HG03103 (cell line): ENCODE measurements at regions not wholly inside any gene's neighbourhood (a gene's known extent, or its start where the extent isn't known, plus 50 kb on each side); places are given as distances from the start of the nearest gene placed in this dataset.
"Not testable (repeated sequence)": the region's sequence is repeated elsewhere in the genome, so short reads cannot be mapped to it uniquely, and the experiment has no call there.

Experiments
- ATAC-seq: cut with Tn5 transposase; IDR thresholded peaks from one replicate; pipeline ENCODE4 v1.9.1; 2021; ENCODE audit warnings: low read depth; ENCODE audit not compliant: unreplicated experiment

DNA sequence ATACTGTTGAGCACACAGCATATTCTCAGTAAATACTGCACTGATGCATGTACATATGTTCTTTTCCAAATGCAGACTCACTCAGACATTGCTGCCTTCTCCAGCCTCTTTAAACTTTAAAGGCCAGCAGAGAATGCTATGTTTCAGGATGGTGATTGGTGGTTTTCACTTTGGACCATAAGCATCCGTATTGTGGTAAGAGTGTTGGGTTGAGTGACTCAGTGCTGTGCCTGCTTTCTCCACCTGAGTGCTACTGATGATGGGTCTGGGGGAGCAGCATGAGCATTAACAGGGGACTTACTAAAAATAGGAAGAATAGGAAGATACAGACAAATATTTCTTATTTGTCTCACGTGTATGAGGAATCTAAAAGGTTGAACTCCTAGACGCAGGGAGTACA is 56.3 kb upstream of the ZNF92 start:
- no peak for ATAC-seq

DNA sequence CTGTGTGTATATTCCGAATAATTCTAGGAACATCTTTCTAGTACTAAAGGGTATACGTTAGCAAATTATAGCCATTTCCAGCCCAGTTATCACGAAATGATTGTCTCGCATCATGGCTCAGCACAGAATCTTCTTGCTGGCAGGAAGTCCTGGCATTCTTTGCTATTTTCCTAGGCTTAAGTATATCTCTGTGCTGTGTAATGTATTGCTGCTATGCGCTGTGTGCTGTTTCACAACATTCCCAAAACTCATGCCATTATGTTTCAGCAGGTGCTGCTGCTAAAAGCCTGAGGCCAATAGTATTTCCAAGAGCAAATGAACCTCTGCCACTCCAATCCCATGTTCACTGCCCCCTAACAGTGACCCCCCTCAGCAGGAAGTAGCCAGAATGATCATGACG is 62.9 kb upstream of the ZNF92 start:
- ATAC-seq: no peak

DNA sequence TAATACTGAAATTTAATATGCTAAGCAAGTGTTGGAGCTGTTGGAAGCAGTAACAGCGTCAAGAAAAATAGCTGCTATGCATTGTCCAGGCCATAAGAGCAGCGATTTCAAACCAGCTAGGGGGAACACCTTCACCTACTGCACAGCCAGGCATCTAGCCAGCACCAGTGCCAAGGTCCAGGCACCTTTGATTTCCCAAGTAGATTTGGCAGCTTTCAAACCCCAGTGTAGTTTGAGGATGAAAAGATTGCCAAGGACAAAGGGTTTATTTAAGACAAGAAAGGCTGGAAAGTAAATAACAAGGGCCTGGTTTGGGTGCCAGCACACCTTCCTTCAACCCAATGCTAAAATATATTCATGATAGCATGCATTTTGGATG is 65.4 kb upstream of the ZNF92 start:
- no peak for ATAC-seq

DNA sequence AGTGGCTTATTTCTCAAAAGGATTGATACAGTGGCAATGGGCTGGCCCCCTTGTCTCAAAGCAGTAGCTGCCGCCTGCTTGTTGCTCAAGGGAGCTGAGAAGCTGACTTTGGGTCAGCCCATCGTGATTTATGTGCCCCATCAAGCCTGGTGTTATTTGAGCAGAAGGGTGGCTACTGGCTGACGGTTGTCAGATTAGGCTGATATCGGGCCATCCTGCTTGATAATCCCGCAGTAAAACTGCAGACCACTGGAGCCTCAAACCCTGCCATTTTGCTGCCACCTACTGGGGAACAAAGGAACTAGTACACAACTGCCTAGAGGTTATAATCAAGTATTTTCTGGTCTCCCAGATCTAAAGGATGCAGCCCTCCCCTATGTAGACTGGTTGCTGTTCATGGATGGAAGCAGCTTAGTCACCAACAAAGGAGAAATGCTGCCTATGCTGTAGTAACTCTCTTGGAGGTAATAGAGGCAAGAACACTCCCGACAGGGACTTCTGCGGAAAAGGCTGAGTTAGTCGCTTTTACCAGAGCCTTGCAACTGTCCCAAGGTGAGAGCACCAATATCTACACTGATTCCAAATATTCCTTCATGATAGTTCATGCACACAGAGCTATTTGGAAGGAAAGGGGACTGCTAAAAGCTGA is 65.9 kb upstream of the ZNF92 start:
- peak; percentile 70 for ATAC-seq

DNA sequence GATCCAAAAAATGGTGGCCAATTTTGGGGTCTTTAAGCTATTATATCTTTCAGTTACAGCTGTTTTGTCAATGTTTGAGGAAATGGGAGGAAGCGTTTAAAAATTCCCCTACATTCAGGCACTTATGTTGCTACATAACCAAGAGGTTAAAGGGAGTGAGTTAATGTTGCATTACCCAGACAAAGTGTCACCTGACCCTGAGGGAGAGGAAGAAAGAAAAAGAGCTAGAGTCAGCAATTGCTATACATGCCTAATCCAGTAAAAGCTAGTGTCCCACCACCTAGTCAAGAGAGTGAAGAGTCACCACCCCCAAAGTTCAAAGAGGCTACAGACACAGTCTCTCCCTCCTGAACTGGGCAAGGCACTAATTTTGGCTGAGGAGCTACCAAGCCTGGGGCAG is 69.5 kb upstream of the ZNF92 start:
- no peak for ATAC-seq

DNA sequence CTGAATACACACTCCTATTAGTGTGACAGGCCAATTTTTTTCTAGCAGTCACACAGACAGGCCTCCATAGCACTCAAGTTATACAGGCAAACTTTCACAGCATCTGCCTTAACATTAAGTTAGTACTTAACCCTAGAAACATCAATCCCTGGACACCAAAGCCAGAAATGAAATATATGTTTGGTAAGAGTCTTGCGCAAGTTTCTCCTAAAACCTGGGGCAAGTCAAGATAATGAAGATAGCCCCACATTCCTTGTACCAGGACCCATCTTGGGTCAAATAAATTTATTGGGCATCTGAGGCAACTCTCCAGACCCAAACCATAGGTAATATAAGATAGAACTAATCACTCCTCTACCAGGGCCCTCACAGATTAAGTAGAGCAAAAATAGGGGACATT is 70.8 kb upstream of the ZNF92 start:
- ATAC-seq: no peak

DNA sequence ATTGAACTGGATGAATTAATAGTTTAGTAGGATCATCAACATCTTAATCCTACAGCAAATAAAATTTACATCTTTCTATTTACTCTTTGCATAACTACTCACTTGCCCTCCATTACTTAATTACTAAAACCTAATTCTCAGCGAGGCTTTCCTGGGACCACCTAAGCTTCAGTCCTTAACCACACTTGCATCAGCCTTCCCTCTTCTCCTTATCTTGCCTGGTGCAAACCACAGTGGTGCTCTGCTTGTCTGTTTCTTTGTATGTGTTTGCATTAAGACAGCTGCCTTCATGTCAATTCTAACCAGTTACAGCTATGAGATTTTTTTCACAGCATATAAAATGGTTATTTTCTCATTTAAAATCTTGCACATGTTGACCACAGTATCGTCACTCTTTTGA is 72.6 kb upstream of the ZNF92 start:
- ATAC-seq: no peak

DNA sequence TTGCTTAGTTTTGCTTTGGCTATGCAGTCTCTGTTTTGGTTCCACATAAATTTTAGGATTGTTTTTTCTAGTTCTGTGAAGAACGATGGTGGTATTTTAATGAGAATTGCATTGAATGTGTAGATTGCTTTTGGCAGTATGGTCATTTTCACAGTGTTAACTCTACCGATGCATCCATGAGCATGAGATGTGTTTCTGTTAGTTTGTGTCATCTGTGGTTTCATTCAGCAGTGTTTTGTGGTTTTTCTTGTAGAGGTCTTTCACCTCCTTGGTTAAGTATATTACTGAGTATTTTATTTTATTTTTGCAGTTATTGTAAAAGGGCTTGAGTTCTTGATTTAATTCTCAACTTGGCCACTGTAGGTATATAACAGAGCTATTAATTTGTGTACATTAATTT is 78.2 kb upstream of the ZNF92 start:
- ATAC-seq: no peak

DNA sequence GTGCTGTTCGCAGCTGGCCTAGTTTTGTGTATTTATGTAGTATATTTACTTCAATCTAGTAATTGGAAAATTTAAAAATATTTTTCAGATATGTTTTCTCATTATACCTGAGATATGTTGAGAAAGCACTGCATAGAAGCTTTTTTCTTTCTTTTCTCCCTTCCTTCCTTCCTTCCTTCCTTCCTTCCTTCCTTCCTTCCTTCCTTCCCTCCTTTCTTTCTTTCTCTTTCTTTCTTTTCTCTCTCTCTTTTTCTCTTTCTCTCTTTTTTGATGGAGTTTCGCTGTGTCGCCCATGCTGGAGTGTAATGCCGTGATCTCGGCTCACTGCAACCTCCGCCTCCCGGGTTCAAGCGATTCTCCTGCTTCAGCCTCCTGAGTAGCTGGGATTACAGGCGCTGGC is 83.3 kb upstream of the ZNF92 start:
- ATAC-seq: not testable (repeated sequence)

DNA sequence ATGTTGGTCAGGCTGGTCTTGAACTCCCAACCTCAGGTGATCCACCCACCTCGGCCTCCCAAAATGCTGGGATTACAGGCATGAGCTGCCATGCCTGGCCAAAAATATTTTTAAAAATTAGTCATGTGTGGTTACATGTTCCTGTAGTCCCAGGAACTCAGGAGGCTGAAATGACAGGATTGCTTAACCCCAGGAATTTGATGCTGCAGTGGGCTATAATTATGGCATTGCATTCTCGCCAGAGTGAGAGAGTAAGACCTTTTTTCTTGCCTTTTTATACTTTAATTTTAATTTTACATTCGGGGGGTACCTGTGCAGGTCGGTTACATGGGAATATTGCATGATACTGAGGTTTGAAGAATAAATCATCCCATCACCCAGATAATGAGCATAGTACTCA is 86.6 kb upstream of the ZNF92 start:
- ATAC-seq: no peak

DNA sequence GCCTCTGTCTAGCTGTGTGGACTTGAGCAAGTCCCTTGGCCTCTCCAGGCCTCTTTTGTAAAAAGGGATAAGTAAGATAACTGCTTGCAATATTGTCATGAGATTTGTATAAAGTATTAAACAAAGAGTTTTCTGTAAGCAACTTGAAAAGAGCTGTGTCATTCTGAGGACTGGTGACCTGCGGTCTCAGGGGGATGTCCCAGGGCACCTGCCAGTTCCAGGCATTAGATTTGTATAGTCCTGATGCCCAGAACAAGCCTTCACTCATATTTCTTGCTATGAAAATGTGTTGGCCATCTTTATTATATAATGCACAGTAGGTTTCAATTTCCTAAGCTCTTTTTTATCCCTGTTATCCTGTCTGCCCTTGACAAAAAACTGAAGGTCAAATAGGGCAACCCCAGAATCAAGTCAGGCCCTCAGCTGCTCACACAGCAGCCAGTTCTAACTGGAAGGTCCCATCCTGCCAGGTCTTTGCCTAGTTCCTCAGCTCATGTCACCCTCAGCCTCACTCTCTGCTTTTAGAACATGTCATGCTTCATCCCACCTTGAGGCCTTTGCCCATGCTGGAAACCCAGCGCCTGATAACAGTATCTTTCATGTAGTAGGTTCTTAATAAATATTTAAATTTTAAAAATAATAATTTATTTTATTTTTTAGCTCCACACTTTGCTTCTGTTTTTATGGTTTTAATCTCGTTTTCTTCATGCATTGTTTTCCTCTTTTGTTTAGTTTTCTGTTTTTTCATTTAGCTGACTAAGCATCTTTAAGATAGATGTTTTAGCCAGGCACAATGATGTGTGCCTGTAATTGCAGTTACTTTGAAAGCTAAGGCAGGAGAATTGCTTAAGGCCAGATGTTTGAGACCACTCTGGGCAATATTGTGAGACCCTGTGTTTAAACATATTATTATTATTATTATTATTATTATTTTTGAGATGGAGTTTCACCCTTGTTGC is 87.5 kb upstream of the ZNF92 start:
- ATAC-seq: no peak

DNA sequence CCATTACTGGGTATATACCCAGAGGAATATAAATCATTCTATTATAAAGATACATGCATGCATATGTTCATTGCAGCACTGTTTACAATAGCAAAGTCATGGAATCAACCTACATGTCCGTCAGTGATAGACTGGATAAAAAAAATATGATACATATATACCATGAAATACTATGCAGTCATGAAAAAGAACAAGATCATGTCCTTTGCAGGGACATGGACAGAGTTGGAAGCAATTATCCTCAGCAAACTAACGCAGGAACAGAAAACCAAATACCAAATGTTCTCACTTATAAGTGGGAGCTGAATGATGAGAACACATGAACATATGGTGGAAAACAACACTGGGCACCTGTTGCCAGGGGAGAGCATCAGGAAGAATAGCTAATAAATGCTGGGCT is 88.4 kb upstream of the ZNF92 start:
- not testable (repeated sequence) for ATAC-seq

DNA sequence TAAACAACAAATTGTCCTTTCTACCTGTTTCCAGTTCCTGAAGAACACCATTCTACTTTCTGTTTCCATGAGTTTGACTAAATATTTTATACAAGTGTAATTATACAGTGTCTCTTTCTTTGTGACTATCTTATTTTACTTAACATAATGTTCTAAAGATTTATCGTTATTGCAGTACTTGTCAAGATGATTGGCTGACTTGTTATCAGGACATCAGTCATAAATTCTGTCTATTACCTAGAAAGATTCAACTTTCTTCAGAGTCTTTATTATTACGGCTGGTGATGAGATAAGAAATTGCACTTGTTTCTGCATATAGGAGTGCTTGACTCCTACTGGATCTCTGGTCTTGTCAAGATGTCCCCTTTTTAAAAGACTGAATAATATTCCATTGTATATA is 93.9 kb upstream of the ZNF92 start:
- no peak for ATAC-seq

DNA sequence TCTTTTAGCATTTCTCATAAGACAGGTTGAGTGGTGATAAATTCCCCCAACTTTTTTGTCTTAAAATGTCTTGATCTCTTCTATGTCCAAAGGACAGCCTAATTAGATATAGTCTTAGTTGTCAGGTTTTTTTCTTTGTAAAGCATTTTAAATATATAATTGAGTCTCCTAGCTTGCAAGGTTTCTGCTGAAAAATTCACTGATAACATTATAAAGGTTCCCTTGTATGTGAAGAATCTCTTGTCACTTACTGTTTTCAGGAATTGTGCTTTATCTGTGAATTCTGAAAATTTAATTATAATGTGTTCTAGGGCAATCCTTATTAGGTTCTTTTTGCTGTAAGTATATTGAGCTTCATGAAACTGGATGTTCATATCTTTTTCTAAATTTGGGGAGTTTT is 96.8 kb upstream of the ZNF92 start:
- ATAC-seq: no peak

DNA sequence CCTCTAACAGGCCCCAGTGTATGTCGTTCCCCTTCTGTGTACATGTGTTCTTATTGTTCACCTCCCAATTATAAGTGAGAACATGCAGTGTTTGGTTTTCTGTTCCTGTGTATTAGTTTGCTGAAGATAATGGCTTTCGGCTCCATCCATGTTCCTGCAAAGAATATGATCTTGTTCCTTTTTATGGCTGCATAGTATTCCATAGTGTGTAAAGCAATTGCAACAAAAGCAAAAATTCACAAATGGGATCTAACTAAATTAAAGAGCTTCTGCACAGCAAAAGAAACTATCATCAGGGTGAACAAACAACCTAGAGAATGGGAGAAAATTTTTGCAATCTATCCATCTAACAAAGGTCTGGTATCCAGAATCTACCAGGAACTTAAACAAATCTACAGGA is 102.2 kb upstream of the ZNF92 start:
- not testable (repeated sequence) for ATAC-seq

DNA sequence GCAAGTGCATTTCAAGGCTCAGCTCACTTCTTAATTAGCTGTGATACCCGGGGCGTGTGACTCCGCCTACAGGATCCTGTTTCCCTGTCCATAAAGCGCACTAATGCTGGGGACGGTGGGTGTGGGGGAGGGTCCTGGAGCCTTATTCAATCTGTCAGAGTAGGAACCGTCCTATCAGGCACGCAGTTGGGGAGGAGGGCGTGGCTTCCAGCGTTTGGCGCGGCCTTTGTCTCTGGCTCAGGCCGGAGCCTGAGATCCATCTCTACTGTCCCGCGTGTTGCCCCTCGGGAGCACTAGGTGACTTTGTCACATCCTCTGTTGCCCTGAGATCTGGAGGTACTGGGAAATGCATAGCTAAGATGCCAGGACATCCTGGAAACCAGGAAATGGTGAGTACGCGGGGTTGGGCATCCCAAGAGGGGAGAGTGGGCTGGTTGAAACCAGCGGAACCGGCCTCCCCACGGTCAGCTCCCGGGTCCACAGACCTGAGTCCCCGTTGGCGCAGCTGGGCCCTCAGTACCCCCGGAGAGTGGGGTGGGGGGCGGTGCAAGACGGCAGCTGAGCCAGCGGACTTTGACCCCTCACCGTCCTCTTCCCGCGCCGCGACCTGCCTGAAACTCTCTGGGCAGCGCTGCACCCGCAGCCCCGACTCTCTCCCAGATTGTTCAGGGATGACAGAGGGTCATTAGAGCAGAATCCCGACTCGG is 104.4 kb upstream of the ZNF92 start:
- peak; percentile 94 for ATAC-seq

DNA sequence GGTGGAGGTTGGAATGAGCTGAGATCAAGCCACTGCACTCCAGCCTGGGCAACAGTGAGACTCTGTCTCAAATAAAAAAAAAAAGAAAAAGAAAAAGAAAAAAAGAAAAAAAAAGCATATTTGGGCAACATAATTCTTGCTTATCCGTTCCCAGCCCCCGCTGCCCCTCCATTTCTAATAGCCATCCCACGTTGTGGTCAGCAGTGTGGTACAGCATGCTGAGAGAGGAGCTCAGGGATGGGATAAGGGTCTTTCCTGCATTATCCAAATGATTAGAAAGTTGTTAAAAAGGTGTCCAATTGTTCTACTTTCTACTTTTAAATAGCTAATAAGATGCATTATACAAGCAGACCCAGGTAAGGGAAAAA is 104.9 kb upstream of the ZNF92 start:
- no peak for ATAC-seq

DNA sequence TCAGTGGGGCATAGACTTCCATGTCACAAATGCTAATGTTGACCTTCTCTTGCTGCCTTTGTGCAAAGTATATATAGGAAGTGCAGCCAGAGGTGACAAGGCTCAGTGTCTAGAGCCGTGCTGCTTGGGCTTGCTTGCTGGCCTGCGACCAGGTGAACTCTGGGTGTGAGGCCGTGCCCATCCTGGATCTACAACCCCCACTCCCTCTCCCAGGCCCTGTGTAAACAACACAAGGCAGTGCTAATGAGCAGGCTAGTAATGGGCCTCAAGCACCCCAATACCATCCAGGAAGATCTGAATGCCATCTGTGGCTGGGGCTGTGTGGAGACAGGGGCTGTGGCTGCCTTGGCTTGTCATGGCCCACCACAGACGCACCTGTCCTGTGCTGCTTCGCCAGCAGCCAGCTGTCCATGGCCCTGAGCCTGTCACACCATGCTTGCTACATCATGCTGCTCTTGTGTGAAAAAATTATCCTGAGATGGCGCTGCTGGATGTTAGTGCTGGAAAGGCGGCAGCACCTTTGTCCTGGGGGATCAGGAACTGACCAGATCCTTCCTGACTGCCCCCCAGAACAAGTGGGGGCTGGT is 107.6 kb upstream of the ZNF92 start:
- ATAC-seq: no peak

DNA sequence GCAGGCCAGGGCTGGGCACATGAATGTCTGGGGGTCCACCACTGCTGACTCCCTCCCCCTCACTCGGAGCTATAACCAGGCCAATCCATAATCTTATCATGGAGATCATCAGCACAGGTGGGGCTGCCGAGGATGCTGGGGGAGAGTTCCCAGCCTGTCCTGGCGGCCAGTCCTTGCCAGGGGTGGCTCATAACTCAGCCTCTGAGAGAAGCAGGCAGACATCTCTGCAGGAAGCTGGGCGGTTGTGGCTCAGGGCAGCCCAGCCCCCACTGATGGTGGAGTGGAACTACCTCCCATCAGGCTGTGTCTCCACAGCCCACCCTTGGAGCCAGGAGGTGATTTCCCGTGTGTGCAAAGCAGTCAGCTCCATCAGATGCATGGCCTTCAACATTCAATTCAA is 109.4 kb upstream of the ZNF92 start:
- no peak for ATAC-seq

DNA sequence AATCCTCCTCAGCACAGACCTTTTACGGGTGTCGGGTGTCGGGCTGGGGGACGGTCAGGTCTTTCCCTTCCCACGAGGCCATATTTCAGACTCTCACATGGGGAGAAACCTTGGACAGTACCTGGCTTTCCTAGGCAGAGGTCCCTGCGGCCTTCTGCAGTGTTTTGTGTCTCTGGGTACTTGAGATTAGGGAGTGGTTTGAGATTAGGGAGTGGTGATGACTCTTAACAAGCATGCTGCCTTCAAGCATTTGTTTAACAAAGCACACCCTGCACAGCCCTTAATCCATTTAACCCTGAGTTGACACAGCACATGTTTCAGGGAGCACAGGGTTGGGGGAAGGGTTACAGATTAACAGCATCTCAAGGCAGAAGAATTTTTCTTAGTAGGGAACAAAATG is 113.0 kb upstream of the ZNF92 start:
- not testable (repeated sequence) for ATAC-seq

DNA sequence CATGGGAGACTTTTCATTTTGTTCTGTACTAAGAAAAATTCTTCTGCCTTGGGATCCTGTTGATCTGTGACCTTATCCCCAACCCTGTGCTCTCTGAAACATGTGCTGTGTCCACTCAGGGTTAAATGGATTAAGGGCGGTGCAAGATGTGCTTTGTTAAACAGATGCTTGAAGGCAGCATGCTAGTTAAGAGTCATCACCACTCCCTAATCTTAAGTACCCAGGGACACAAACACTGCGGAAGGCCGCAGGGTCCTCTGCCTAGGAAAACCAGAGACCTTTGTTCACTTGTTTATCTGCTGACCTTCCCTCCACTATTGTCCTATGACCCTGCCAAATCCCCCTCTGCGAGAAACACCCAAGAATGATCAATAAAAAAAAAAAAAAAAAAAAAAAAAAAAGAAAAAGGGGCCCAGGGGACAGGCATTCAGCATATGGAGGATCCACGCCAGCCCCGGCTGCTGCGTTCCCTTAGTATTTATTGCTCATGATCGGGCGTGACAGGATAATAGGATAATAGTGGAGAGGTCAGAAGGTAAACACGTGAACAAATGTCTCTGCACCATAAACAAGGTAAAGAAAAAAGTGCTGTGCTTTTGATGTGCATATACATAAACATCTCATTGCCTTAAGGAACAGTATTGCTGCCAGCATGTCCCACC is 113.7 kb upstream of the ZNF92 start:
- ATAC-seq: not testable (repeated sequence)
